HepG2 (cell line): ENCODE measurements at regions not wholly inside any gene's neighbourhood (a gene's known extent, or its start where the extent isn't known, plus 50 kb on each side); places are given as distances from the start of the nearest gene placed in this dataset.

Experiments
- ATAC-seq: fragments of 200-7000 bp; cut with Tn5 transposase; 3 replicates; pipeline ENCODE4 v1.9.1; 2020; ENCODE audit warnings: mild to moderate bottlenecking, moderate library complexity
- BruUV-seq: library from RNA; stranded (reverse); fragments of 400-500 nt; replicated peaks from 2 replicates; lab custom pipeline; 2021; lab: Mats Ljungman, UMichigan
- CTCF ChIA-PET: fragments of 300-600 bp; formaldehyde crosslinking; extraction: SDS; loops from one replicate; lab custom pipeline; 2021; ENCODE audit warnings: low total read pairs, inconsistent platforms, low intra/inter-chr PET ratio; lab: Yijun Ruan, JAX
- POLR2A ChIA-PET: fragments of 350-600 bp; sonication (Branson Sonifier 250); formaldehyde crosslinking; loops from one replicate; lab custom pipeline; 2020; ENCODE audit warnings: antibody characterized with exemption, inconsistent platforms; lab: Yijun Ruan, JAX
- DNase-seq: peaks from one replicate; pipeline ENCODE4 v3.0.0-alpha.2; 2015; ENCODE audit warnings: low spot score
- FAIRE-seq: peaks from 3 replicates; lab custom pipeline; 2011; peaks lifted over from hg19 to GRCh38; lab: Jason Lieb, UNC
- H2AFZ ChIP-seq: one replicate; pipeline ENCODE4 v1.6.1; 2011; ENCODE audit warnings: low read length, inconsistent platforms
- H3K27ac ChIP-seq: fragments of 300-600 bp; 3 replicates; pipeline ENCODE4 v1.8.0; 2011; ENCODE audit warnings: mixed run types, mild to moderate bottlenecking, mixed read lengths, low read length, inconsistent platforms; ENCODE audit not compliant: insufficient read depth; ENCODE audit errors: extremely low read length
- H3K27me3 ChIP-seq, 2 experiments: fragments of 200-600 bp in 1 of 2; 2 replicates in 1 of 2; 3 replicates in 1 of 2; pipeline versions ENCODE4 v1.6.0 to v1.8.0; 2011; ENCODE audit warnings: low read length in 2 of 2, mild to moderate bottlenecking in 2 of 2, moderate library complexity in 2 of 2, inconsistent platforms in 1 of 2; ENCODE audit not compliant: insufficient read depth in 2 of 2, control insufficient read depth in 1 of 2
- H3K36me3 ChIP-seq, 2 experiments: fragments of 200-600 bp in 1 of 2; replicated peaks in 1 of 2; 2 replicates in 1 of 2; 3 replicates in 1 of 2; pipeline versions ENCODE4 v1.5.1 to v1.8.0; 2011; ENCODE audit warnings: low read length in 2 of 2, inconsistent platforms in 1 of 2; ENCODE audit not compliant: insufficient read depth in 2 of 2, control insufficient read depth in 1 of 2
- H3K4me1 ChIP-seq: 2 replicates; pipeline ENCODE4 v1.5.1; 2012; ENCODE audit warnings: low read length, inconsistent platforms; ENCODE audit not compliant: insufficient read depth
- H3K4me2 ChIP-seq: 2 replicates; pipeline ENCODE4 v1.6.0; 2011; ENCODE audit warnings: low read depth, low read length, inconsistent platforms
- H3K4me3 ChIP-seq, 3 experiments: fragments of 200-600 bp in 1 of 3; sonication (generic), shearing (Covaris generic) in 1 of 3; replicated peaks in 1 of 3; 2 replicates each; pipeline ENCODE4 v1.5.1; 2011 to 2016; ENCODE audit warnings: low read length in 3 of 3, inconsistent platforms in 2 of 3, low read depth in 2 of 3, mild to moderate bottlenecking in 2 of 3, control low read depth in 1 of 3, mixed read lengths in 1 of 3; ENCODE audit not compliant: insufficient read depth in 1 of 3
- H3K79me2 ChIP-seq: one replicate; pipeline ENCODE4 v1.6.1; 2011; ENCODE audit warnings: low read length, inconsistent platforms; ENCODE audit not compliant: insufficient read depth
- H3K9ac ChIP-seq: 2 replicates; pipeline ENCODE4 v1.6.0; 2011; ENCODE audit warnings: mild to moderate bottlenecking, low read depth, low read length, inconsistent platforms; ENCODE audit not compliant: insufficient read depth
- H3K9me3 ChIP-seq: 2 replicates; pipeline ENCODE4 v1.5.1; 2012; ENCODE audit warnings: mild to moderate bottlenecking, low read length
- H4K20me1 ChIP-seq: 2 replicates; pipeline ENCODE4 v1.6.0; 2011; ENCODE audit warnings: inconsistent platforms, mild to moderate bottlenecking, low read length, moderate library complexity; ENCODE audit not compliant: insufficient read depth
- E2F2 ChIP-seq: sonication (generic); formaldehyde crosslinking; IDR thresholded peaks from 2 replicates; pipeline ENCODE4 v1.4.0; 2020; ENCODE audit warnings: missing genetic modification reagents, borderline replicate concordance
- EEA1 ChIP-seq: sonication (generic); formaldehyde crosslinking; IDR thresholded peaks from 2 replicates; pipeline ENCODE4 v1.5.1; 2020; ENCODE audit warnings: mild to moderate bottlenecking, missing genetic modification reagents, borderline replicate concordance
- FOXO1 ChIP-seq: sonication (generic); formaldehyde crosslinking; IDR thresholded peaks from 2 replicates; pipeline ENCODE4 v1.4.0; 2020; ENCODE audit warnings: missing genetic modification reagents
- GLI4 ChIP-seq: sonication (generic); formaldehyde crosslinking; IDR thresholded peaks from 2 replicates; pipeline ENCODE4 v1.5.1; 2020; ENCODE audit warnings: missing genetic modification reagents, mild to moderate bottlenecking, moderate library complexity, borderline replicate concordance
- IRF9 ChIP-seq: sonication (generic); formaldehyde crosslinking; IDR thresholded peaks from 2 replicates; pipeline ENCODE4 v1.8.0; 2022; ENCODE audit warnings: missing genetic modification reagents, mild to moderate bottlenecking, borderline replicate concordance
- POLR2AphosphoS5 ChIP-seq: IDR thresholded peaks from 2 replicates; pipeline ENCODE4 v1.6.1; 2012; ENCODE audit warnings: low read depth, low read length
- ZBTB34 ChIP-seq: sonication (generic); formaldehyde crosslinking; IDR thresholded peaks from 2 replicates; pipeline ENCODE4 v1.8.0; 2022; ENCODE audit warnings: mild to moderate bottlenecking, missing genetic modification reagents
- ZNF512 ChIP-seq: sonication (generic); formaldehyde crosslinking; IDR thresholded peaks from 2 replicates; pipeline ENCODE4 v1.4.0; 2020; ENCODE audit warnings: mild to moderate bottlenecking, missing genetic modification reagents
- WGBS: methylation state at CpG from one replicate; pipeline ENCODE4 v1.1.6; 2017; ENCODE audit warnings: low lambda C conversion rate; 5-methylcytosine and 5-hydroxymethylcytosine counted together
- in situ Hi-C: cut with HindIII; loops from 2 replicates; pipeline ENCODE4 v1.10.0; 2017; ENCODE audit warnings: low pct_unique_long_range_greater_than_20kb; ENCODE audit not compliant: extremely low pct_ligation_motif_present
- intact Hi-C: fragments of 100-400 bp; cut with micrococcal nuclease; formaldehyde crosslinking; loops from one replicate; pipeline ENCODE4 v1.10.0; 2022; ENCODE audit not compliant: unreplicated experiment

GRCh38 chr7:116332766-116333165 lies 122.4 kb downstream of the TES start (continued):
- TF ChIP-seq ZNF512, result no peak
- TF ChIP-seq, all 625 proteins: peak for 0

GRCh38 chr7:116334555-116334954 lies 124.2 kb downstream of the TES start:
- POLR2A ChIA-PET, result no interaction called here

More at GRCh38 chr7:116334555-116334954, 124.2 kb downstream of the TES start:
- DNase-seq (no peak), FAIRE-seq (no peak), ATAC-seq (no peak)
- Histone ChIP-seq H2AFZ (no peak overlapping the region), H3K9ac (no peak overlapping the region), H3K36me3 (no peaks in the 10 kb centered on the region), H3K4me1 (peaks cover 4% of the 10 kb centered on the region; the same call in 1 of the 2 replicates), H3K9me3 (no peaks in the 10 kb centered on the region), H3K79me2 (no peaks in the 10 kb centered on the region), H3K4me2 (no peak overlapping the region), H4K20me1 (no peaks in the 10 kb centered on the region), H3K4me3 (no peak overlapping the region), H3K27ac (no peak overlapping the region), H3K27me3 (no peaks in the 10 kb centered on the region)
- BruUV-seq, result no TSS peak
- CTCF ChIA-PET, result no interaction called here
- intact Hi-C loops, result no loop called here
- 3% methylated on average over 3 of the region's 3 CpGs for WGBS
- no peak for TF ChIP-seq POLR2AphosphoS5
- TF ChIP-seq IRF9 (CRISPR knock-in tag), result no peak
- no peak for TF ChIP-seq ZBTB34 (CRISPR knock-in tag)
- no peak for TF ChIP-seq E2F2 (CRISPR knock-in tag)
- TF ChIP-seq FOXO1 (CRISPR knock-in tag), result no peak
- TF ChIP-seq EEA1 (CRISPR knock-in tag), result no peak
- TF ChIP-seq GLI4 (CRISPR knock-in tag), result no peak
- in situ Hi-C loops, result no loop called here
